ENCODE measurements at regions not wholly inside any gene's neighbourhood (a gene's known extent, or its start where the extent isn't known, plus 50 kb on each side); places are given as distances from the start of the nearest gene placed in this dataset.

DNA sequence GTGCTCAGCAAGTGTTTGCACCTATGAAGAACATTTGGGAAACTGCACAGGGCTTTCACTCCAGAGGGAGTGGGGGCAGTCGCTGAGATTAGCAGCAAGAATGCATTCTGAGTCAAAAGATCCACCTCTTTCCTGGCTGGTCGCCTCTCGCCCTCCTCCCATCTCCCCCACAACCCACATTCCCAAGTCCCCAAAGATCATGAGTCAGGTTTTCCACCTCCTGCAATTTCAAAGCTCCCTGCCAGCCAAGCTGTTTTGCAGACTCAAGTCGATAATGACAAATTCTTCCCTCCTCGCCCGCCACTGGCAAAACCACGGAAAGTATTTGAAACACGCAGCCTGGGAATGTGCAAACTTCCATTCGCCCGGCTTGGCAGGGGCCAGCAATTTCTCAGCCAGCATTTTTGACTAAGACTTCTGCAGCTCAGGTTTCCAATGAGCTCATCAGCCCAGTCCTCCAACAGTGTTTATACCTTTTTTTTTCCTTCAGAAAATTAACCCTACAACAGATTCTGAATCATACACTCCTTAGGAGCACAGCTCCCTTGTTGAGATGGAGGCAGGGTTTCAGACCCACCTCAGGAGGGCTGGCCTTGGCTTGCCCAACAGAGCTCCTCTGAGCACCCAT, 181.4 kb downstream of the SMAD6 start:
- H3K4me2 ChIP-seq (ENCODE audit: control insufficient read depth, extremely low read depth, insufficient read depth, low read depth, low read length) = peak overlapping the region; percentile 50
- dilution Hi-C loops (cut with MboI; ENCODE audit: extremely low pct_ligation_motif_present, low sequenced_read_pairs) = no loop called here
- no peaks in the 10 kb centered on the region for H3K27me3 ChIP-seq (ENCODE audit: control insufficient read depth, extremely low read depth, insufficient read depth, low read length)
- no peaks in the 10 kb centered on the region for H3K79me2 ChIP-seq (ENCODE audit: control insufficient read depth, insufficient read depth, low read length)
- no peaks in the 10 kb centered on the region for H3K9me1 ChIP-seq (ENCODE audit: control insufficient read depth, extremely low read depth, insufficient read depth, low read length)
- H3K4me1 ChIP-seq (ENCODE audit: control insufficient read depth, extremely low read depth, insufficient read depth, low read length) = peaks cover 26% of the 10 kb centered on the region
- H2AFZ ChIP-seq (ENCODE audit: control insufficient read depth, low read length) = no peak overlapping the region
- no peak for TF ChIP-seq EZH2 (IDR thresholded peaks at IDR 0.05; ENCODE audit: low read length)
- TF ChIP-seq, protein P1, sequence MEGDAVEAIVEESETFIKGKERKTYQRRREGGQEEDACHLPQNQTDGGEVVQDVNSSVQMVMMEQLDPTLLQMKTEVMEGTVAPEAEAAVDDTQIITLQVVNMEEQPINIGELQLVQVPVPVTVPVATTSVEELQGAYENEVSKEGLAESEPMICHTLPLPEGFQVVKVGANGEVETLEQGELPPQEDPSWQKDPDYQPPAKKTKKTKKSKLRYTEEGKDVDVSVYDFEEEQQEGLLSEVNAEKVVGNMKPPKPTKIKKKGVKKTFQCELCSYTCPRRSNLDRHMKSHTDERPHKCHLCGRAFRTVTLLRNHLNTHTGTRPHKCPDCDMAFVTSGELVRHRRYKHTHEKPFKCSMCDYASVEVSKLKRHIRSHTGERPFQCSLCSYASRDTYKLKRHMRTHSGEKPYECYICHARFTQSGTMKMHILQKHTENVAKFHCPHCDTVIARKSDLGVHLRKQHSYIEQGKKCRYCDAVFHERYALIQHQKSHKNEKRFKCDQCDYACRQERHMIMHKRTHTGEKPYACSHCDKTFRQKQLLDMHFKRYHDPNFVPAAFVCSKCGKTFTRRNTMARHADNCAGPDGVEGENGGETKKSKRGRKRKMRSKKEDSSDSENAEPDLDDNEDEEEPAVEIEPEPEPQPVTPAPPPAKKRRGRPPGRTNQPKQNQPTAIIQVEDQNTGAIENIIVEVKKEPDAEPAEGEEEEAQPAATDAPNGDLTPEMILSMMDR (optimal IDR thresholded peaks at IDR 0.05 in 1 of 3, IDR thresholded peaks at IDR 0.05 in 1 of 3, conservative IDR thresholded peaks at IDR 0.05 in 1 of 3; ENCODE audit: extremely low read depth in 1 of 3, insufficient read depth in 2 of 3, low read length in 3 of 3) = no peak
- peak; percentile 99 for DNase-seq (ENCODE audit: low read depth, low spot score)
- H3K9ac ChIP-seq (ENCODE audit: control insufficient read depth, extremely low read depth, insufficient read depth, low read length) = peak overlapping the region; percentile 2
- H3K27ac ChIP-seq (ENCODE audit: control insufficient read depth, insufficient read depth, low read length) = peak overlapping the region; percentile 29
- no peaks in the 10 kb centered on the region for H3K9me3 ChIP-seq (ENCODE audit: control insufficient read depth, low read depth, low read length)
- peak; percentile 96 for FAIRE-seq
- no peaks in the 10 kb centered on the region for H4K20me1 ChIP-seq (ENCODE audit: control insufficient read depth, extremely low read depth, insufficient read depth, low read length)
- no peak overlapping the region for H3K4me3 ChIP-seq (ENCODE audit: control insufficient read depth in 2 of 3, extremely low read depth in 1 of 3, insufficient read depth in 2 of 3, low read depth in 1 of 3, low read length in 3 of 3)
- H3K36me3 ChIP-seq (ENCODE audit: control insufficient read depth in 2 of 2, extremely low read depth in 1 of 2, insufficient read depth in 2 of 2, low read length in 2 of 2) = no peaks in the 10 kb centered on the region

DNA sequence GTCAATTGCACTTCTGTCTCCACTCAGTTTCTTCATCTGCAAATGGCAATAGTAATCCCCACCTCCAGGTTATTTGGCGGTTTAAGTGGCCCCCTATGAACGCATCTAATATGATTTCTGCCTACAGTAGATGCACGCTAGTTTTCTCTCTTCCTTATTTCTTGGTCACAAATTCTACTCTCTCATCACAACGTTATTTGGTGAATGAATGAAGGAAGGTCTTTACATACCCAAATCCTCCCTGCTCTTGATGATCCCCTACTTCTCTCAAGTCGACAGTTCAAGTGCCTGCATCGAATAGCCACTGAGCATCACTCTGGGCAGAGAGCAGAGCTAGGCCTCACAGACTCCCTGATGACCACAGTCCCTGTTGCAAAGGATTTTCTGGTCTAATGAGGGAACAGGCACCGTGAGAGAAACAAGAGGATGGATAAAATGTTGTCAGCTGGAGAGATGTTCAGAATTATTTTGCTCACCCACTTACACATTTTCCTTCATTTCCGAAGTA, 181.2 kb upstream of the SMAD3 start:
- peaks cover 26% of the 10 kb centered on the region for H3K4me1 ChIP-seq (ENCODE audit: control insufficient read depth, extremely low read depth, insufficient read depth, low read length)

More for the DNA sequence above, 181.2 kb upstream of the SMAD3 start:
- no peak overlapping the region for H3K9ac ChIP-seq (ENCODE audit: control insufficient read depth, extremely low read depth, insufficient read depth, low read length)
- H3K27me3 ChIP-seq (ENCODE audit: control insufficient read depth, extremely low read depth, insufficient read depth, low read length) = no peaks in the 10 kb centered on the region
- peak overlapping the region; percentile 50 for H3K4me2 ChIP-seq (ENCODE audit: control insufficient read depth, extremely low read depth, insufficient read depth, low read depth, low read length)
- dilution Hi-C loops (cut with MboI; ENCODE audit: extremely low pct_ligation_motif_present, low sequenced_read_pairs) = no loop called here
- DNase-seq (ENCODE audit: low read depth, low spot score) = no peak
- H3K9me3 ChIP-seq (ENCODE audit: control insufficient read depth, low read depth, low read length) = no peaks in the 10 kb centered on the region
- no peaks in the 10 kb centered on the region for H3K36me3 ChIP-seq (ENCODE audit: control insufficient read depth in 2 of 2, extremely low read depth in 1 of 2, insufficient read depth in 2 of 2, low read length in 2 of 2)
- H3K4me3 ChIP-seq (ENCODE audit: control insufficient read depth in 2 of 3, extremely low read depth in 1 of 3, insufficient read depth in 2 of 3, low read depth in 1 of 3, low read length in 3 of 3) = no peak overlapping the region
- peak; percentile 41 for FAIRE-seq
- no peaks in the 10 kb centered on the region for H4K20me1 ChIP-seq (ENCODE audit: control insufficient read depth, extremely low read depth, insufficient read depth, low read length)
- no peak for TF ChIP-seq EZH2 (IDR thresholded peaks at IDR 0.05; ENCODE audit: low read length)
- TF ChIP-seq, protein P1 (optimal IDR thresholded peaks at IDR 0.05 in 1 of 3, IDR thresholded peaks at IDR 0.05 in 1 of 3, conservative IDR thresholded peaks at IDR 0.05 in 1 of 3; ENCODE audit: extremely low read depth in 1 of 3, insufficient read depth in 2 of 3, low read length in 3 of 3) = no peak
- no peaks in the 10 kb centered on the region for H3K9me1 ChIP-seq (ENCODE audit: control insufficient read depth, extremely low read depth, insufficient read depth, low read length)
- no peak overlapping the region for H2AFZ ChIP-seq (ENCODE audit: control insufficient read depth, low read length)
- no peaks in the 10 kb centered on the region for H3K79me2 ChIP-seq (ENCODE audit: control insufficient read depth, insufficient read depth, low read length)
- peak overlapping the region; percentile 29 for H3K27ac ChIP-seq (ENCODE audit: control insufficient read depth, insufficient read depth, low read length)
